PC-9 (cell line): ENCODE measurements at regions not wholly inside any gene's neighbourhood (a gene's known extent, or its start where the extent isn't known, plus 50 kb on each side); places are given as distances from the start of the nearest gene placed in this dataset.

Experiments
- EZH2 ChIP-seq: fragments of 200-600 bp; sonication (generic); IDR thresholded peaks from 2 replicates; pipeline ENCODE4 v1.8.0; 2017; ENCODE audit warnings: antibody characterized with exemption, low read depth
- TF ChIP-seq, protein P1 (sequence below): fragments of 200-600 bp; sonication (generic); conservative IDR thresholded peaks from 2 replicates; pipeline ENCODE4 v1.6.1; 2017; ENCODE audit warnings: mixed run types, antibody characterized with exemption, mild to moderate bottlenecking, moderate library complexity

DNA sequence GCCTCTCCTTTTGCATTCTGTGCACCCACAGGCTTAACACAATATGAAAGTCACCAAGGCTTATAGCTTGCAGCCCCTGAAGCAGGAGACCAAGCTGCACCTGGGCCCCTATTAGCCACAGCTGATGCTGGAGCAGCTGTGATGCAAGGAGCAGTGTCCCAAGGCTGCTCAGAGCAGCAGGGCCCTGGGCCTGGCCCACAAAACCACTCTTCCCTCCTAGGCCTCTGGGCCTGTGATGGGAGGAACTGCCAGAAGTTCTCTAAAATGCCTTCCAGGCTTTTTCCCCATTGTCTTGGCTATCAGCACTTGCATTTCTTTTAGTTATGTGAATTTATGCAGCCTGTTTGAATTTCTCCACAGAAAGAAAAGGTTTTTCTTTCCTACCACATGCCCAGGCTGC, 89.5 kb upstream of the KCTD3 start:
- TF ChIP-seq, protein P1, sequence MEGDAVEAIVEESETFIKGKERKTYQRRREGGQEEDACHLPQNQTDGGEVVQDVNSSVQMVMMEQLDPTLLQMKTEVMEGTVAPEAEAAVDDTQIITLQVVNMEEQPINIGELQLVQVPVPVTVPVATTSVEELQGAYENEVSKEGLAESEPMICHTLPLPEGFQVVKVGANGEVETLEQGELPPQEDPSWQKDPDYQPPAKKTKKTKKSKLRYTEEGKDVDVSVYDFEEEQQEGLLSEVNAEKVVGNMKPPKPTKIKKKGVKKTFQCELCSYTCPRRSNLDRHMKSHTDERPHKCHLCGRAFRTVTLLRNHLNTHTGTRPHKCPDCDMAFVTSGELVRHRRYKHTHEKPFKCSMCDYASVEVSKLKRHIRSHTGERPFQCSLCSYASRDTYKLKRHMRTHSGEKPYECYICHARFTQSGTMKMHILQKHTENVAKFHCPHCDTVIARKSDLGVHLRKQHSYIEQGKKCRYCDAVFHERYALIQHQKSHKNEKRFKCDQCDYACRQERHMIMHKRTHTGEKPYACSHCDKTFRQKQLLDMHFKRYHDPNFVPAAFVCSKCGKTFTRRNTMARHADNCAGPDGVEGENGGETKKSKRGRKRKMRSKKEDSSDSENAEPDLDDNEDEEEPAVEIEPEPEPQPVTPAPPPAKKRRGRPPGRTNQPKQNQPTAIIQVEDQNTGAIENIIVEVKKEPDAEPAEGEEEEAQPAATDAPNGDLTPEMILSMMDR: no peak
- no peak for TF ChIP-seq EZH2
